ENCODE measurements at regions not wholly inside any gene's neighbourhood (a gene's known extent, or its start where the extent isn't known, plus 50 kb on each side); places are given as distances from the start of the nearest gene placed in this dataset.

DNA sequence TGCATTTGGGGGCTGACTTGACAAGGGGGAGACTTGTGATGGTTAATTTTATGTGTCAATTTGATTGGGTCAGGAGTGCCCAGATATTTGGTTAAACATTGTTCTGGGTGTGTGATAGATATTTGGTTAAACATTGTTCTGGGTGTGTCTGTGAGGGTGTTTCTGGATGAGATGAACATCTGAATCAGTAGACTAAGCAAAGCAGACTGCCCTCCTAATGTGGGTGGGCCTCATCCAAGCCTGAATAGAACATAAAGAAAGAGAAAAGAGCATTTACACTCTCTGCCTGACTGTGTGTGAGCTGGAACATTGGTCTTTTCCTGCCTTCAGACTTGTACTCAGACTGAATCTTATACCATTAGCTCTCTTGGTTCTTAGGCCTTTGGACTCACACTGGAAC lies 113.5 kb downstream of the ODF2L start:
- Histone ChIP-seq H4K20me1 (ENCODE audit: insufficient read depth) (no peaks in the 10 kb centered on the region), H3K27ac (ENCODE audit: low read depth, low read length) (no peak overlapping the region), H3K9me3 (ENCODE audit: control insufficient read depth in 1 of 2, insufficient read depth in 1 of 2, low read depth in 1 of 2, low read length in 2 of 2) (no peaks in the 10 kb centered on the region), H3K4me1 (ENCODE audit: control insufficient read depth in 1 of 2, insufficient read depth in 2 of 2, low read length in 2 of 2) (no peaks in the 10 kb centered on the region), H3K36me3 (ENCODE audit: control insufficient read depth in 1 of 2, insufficient read depth in 2 of 2, low read length in 2 of 2) (no peaks in the 10 kb centered on the region), H3K4me2 (ENCODE audit: low read length) (no peak overlapping the region), H3K79me2 (ENCODE audit: insufficient read depth, low read length) (no peaks in the 10 kb centered on the region), H3K9me2 (ENCODE audit: insufficient read depth) (no peaks in the 10 kb centered on the region), H3K27me3 (ENCODE audit: insufficient read depth, low read length) (no peaks in the 10 kb centered on the region), H3K9ac (ENCODE audit: low read length) (no peak overlapping the region), H2AFZ (ENCODE audit: low read depth, low read length, poor library complexity, severe bottlenecking) (no peak overlapping the region), H3K4me3 (replicated peaks in 1 of 2; ENCODE audit: low read depth in 1 of 2, low read length in 2 of 2) (no peak overlapping the region)
- POLR2A ChIA-PET = no interaction called here
- CTCF ChIA-PET = no interaction called here
- TF ChIP-seq, protein P1, sequence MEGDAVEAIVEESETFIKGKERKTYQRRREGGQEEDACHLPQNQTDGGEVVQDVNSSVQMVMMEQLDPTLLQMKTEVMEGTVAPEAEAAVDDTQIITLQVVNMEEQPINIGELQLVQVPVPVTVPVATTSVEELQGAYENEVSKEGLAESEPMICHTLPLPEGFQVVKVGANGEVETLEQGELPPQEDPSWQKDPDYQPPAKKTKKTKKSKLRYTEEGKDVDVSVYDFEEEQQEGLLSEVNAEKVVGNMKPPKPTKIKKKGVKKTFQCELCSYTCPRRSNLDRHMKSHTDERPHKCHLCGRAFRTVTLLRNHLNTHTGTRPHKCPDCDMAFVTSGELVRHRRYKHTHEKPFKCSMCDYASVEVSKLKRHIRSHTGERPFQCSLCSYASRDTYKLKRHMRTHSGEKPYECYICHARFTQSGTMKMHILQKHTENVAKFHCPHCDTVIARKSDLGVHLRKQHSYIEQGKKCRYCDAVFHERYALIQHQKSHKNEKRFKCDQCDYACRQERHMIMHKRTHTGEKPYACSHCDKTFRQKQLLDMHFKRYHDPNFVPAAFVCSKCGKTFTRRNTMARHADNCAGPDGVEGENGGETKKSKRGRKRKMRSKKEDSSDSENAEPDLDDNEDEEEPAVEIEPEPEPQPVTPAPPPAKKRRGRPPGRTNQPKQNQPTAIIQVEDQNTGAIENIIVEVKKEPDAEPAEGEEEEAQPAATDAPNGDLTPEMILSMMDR (IDR thresholded peaks at IDR 0.05 in 2 of 3, conservative IDR thresholded peaks at IDR 0.05 in 1 of 3; ENCODE audit: borderline replicate concordance in 1 of 3, insufficient read depth in 1 of 3, low read depth in 2 of 3, low read length in 2 of 3) = no peak
- TF ChIP-seq EGR1 (IDR thresholded peaks at IDR 0.05; ENCODE audit: low read depth) (no peak), EZH2phosphoT487 (IDR thresholded peaks at IDR 0.05; ENCODE audit: borderline replicate concordance) (no peak), JUND (IDR thresholded peaks at IDR 0.05) (no peak), POLR2AphosphoS5 (IDR thresholded peaks at IDR 0.05; ENCODE audit: low read depth, low read length) (no peak), FOSL1 (IDR thresholded peaks at IDR 0.05; ENCODE audit: low read depth) (no peak)
- intact Hi-C loops (cut with micrococcal nuclease) = no loop called here
- DNase-seq (ENCODE audit: low read depth, low spot score) (no peak), ATAC-seq (no peak)
- BruUV-seq (replicated peaks) = no TSS peak
- RAD21 ChIA-PET (ENCODE audit: low non-redundant PET in 1 of 2, low total read pairs in 2 of 2, uncharacterized antibody in 2 of 2, unreplicated experiment in 2 of 2) = no interaction called here

DNA sequence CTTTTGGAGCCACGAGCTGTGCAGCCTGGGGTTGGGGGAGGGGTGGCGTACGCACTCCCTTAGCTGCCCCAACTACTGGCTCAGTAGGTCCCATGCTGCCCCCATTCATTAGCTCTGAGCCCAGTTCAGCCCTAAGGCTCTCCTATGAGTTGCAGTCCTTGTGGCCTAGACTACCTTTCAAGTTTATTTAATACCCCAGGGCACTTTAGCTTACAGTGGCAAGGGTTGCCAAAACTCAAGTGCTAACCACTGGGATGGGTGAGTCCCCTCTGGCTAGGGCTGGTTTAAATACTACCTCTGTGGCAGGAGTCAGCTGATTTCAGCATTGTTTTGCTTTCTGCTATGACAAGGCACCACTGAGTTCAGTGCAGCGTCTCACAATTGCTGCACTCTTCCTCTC lies 118.2 kb downstream of the ODF2L start:
- POLR2A ChIA-PET = no interaction called here
- RAD21 ChIA-PET (ENCODE audit: low non-redundant PET in 1 of 2, low total read pairs in 2 of 2, uncharacterized antibody in 2 of 2, unreplicated experiment in 2 of 2) = no interaction called here
- no peak overlapping the region for H3K9ac ChIP-seq (ENCODE audit: low read length)
- H4K20me1 ChIP-seq (ENCODE audit: insufficient read depth) = no peaks in the 10 kb centered on the region
- no peaks in the 10 kb centered on the region for H3K36me3 ChIP-seq (ENCODE audit: control insufficient read depth in 1 of 2, insufficient read depth in 2 of 2, low read length in 2 of 2)
- CTCF ChIA-PET = no interaction called here
- no peak overlapping the region for H3K4me2 ChIP-seq (ENCODE audit: low read length)
- no peak overlapping the region for H3K27ac ChIP-seq (ENCODE audit: low read depth, low read length)
- H3K27me3 ChIP-seq (ENCODE audit: insufficient read depth, low read length) = no peaks in the 10 kb centered on the region
- no peaks in the 10 kb centered on the region for H3K9me3 ChIP-seq (ENCODE audit: control insufficient read depth in 1 of 2, insufficient read depth in 1 of 2, low read depth in 1 of 2, low read length in 2 of 2)
- no peak overlapping the region for H3K4me3 ChIP-seq (replicated peaks in 1 of 2; ENCODE audit: low read depth in 1 of 2, low read length in 2 of 2)
- DNase-seq (ENCODE audit: low read depth, low spot score) (no peak), ATAC-seq (no peak)
- no peaks in the 10 kb centered on the region for H3K79me2 ChIP-seq (ENCODE audit: insufficient read depth, low read length)
- no peaks in the 10 kb centered on the region for H3K9me2 ChIP-seq (ENCODE audit: insufficient read depth)
- H3K4me1 ChIP-seq (ENCODE audit: control insufficient read depth in 1 of 2, insufficient read depth in 2 of 2, low read length in 2 of 2) = no peaks in the 10 kb centered on the region
- no TSS peak for BruUV-seq (replicated peaks)
- intact Hi-C loops (cut with micrococcal nuclease) = no loop called here
- no peak overlapping the region for H2AFZ ChIP-seq (ENCODE audit: low read depth, low read length, poor library complexity, severe bottlenecking)
- TF ChIP-seq EZH2 (IDR thresholded peaks at IDR 0.05) (no peak), POLR2A (IDR thresholded peaks at IDR 0.05; ENCODE audit: borderline replicate concordance, extremely low read depth, insufficient read depth, insufficient read length) (no peak), ELF1 (IDR thresholded peaks at IDR 0.05; ENCODE audit: borderline replicate concordance, low read depth) (no peak), POLR2AphosphoS5 (IDR thresholded peaks at IDR 0.05; ENCODE audit: low read depth, low read length) (no peak), CBX3 (IDR thresholded peaks at IDR 0.05; ENCODE audit: low read depth) (no peak), JUND (IDR thresholded peaks at IDR 0.05) (no peak)

All from HCT116 (cell line).